ENCODE measurements at regions not wholly inside any gene's neighbourhood (a gene's known extent, or its start where the extent isn't known, plus 50 kb on each side); places are given as distances from the start of the nearest gene placed in this dataset.
A peak's percentile ranks its signal among the peaks of the same experiment; 100 is the strongest.

DNA sequence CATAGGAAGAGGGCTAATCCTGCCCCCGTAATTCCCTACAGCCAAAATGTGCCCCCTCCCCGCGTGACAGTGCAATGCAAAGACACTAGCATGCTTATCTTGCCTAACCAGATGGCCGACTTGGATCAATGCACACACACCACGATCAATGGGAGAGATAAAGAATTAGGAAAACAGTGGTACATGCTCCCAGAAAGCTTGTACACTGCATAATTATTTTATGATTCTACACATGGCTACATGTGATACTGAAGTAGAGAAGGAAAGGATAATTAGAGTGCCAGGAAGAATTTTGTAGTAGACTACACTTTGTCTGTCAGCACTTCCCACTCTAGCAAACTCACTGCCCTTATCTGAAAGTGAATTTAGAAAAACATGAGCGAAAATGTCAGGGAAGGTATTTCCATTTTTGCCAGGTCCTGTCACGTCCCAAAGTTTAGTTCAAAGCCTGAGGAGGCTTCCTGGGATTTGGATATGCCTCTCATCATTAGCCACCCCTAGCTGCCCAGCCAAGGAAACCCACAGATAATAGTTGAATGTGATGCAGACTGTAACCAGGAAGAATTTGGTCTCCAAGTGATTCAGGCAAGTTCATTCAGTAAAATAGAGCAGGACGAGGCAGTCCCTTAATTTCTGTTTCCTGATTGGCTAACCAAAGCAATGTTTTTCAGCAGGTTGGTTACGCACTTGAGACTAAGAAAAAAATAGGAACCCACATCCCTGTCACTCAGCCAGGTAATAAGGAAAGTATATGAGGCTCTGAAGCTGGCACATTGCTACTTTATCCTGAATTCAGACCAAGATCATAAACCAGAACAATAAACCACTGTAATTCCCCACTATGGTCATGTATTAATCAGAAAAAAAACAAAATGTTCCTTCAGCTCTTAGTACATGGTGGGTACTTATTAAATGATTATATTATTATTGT lies 199.6 kb upstream of the OTX2 start (continued):
- TF ChIP-seq, protein P1, sequence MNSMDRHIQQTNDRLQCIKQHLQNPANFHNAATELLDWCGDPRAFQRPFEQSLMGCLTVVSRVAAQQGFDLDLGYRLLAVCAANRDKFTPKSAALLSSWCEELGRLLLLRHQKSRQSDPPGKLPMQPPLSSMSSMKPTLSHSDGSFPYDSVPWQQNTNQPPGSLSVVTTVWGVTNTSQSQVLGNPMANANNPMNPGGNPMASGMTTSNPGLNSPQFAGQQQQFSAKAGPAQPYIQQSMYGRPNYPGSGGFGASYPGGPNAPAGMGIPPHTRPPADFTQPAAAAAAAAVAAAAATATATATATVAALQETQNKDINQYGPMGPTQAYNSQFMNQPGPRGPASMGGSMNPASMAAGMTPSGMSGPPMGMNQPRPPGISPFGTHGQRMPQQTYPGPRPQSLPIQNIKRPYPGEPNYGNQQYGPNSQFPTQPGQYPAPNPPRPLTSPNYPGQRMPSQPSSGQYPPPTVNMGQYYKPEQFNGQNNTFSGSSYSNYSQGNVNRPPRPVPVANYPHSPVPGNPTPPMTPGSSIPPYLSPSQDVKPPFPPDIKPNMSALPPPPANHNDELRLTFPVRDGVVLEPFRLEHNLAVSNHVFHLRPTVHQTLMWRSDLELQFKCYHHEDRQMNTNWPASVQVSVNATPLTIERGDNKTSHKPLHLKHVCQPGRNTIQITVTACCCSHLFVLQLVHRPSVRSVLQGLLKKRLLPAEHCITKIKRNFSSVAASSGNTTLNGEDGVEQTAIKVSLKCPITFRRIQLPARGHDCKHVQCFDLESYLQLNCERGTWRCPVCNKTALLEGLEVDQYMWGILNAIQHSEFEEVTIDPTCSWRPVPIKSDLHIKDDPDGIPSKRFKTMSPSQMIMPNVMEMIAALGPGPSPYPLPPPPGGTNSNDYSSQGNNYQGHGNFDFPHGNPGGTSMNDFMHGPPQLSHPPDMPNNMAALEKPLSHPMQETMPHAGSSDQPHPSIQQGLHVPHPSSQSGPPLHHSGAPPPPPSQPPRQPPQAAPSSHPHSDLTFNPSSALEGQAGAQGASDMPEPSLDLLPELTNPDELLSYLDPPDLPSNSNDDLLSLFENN (IDR thresholded peaks at IDR 0.05; ENCODE audit: low read depth in 2 of 2, low read length in 2 of 2), result peak in 1 of 2 experiments; percentile 85; a peak in 2 of 4 replicates
- TF ChIP-seq POLR2B (IDR thresholded peaks at IDR 0.05; ENCODE audit: low read depth, partially characterized antibody) (peak; percentile 33), KLF16 (IDR thresholded peaks at IDR 0.05) (peak; percentile 82), KDM1A (IDR thresholded peaks at IDR 0.05) (peak; percentile 57 to 97; a peak in 3 of 4 replicates), MAFK (IDR thresholded peaks at IDR 0.05; ENCODE audit: low read length) (peak; percentile 48), SMAD1 (IDR thresholded peaks at IDR 0.05; ENCODE audit: low read depth, low read length, partially characterized antibody) (no peak), FOXJ3 (CRISPR knock-in tag; IDR thresholded peaks at IDR 0.05) (no peak), SMARCC2 (IDR thresholded peaks at IDR 0.05; ENCODE audit: low read depth) (peak; percentile 94), PML (IDR thresholded peaks at IDR 0.05; ENCODE audit: low read length) (peak; percentile 84), CC2D1A (IDR thresholded peaks at IDR 0.05) (peak; percentile 32; the same call in 1 of the 2 replicates), SUPT5H (IDR thresholded peaks at IDR 0.05) (peak; percentile 49; the same call in 1 of the 2 replicates), RB1 (IDR thresholded peaks at IDR 0.05; ENCODE audit: low read depth) (0 out of 2 replicates have a peak, but pooled peaks have one; percentile 14), POLR2A (conservative IDR thresholded peaks at IDR 0.05) (peak; percentile 80), MXI1 (IDR thresholded peaks at IDR 0.05; ENCODE audit: low read depth, low read length) (peak; percentile 43; the same call in 1 of the 2 replicates), TCF3 (CRISPR knock-in tag; IDR thresholded peaks at IDR 0.05) (peak; percentile 92), CCNT2 (IDR thresholded peaks at IDR 0.05; ENCODE audit: borderline replicate concordance, extremely low read depth, insufficient read length, low read depth, low read length) (peak; percentile 49), MBD2 (IDR thresholded peaks at IDR 0.05; ENCODE audit: borderline replicate concordance, low read depth) (peak; percentile 61; the same call in 1 of the 2 replicates)
- TF ChIP-seq, protein P2, sequence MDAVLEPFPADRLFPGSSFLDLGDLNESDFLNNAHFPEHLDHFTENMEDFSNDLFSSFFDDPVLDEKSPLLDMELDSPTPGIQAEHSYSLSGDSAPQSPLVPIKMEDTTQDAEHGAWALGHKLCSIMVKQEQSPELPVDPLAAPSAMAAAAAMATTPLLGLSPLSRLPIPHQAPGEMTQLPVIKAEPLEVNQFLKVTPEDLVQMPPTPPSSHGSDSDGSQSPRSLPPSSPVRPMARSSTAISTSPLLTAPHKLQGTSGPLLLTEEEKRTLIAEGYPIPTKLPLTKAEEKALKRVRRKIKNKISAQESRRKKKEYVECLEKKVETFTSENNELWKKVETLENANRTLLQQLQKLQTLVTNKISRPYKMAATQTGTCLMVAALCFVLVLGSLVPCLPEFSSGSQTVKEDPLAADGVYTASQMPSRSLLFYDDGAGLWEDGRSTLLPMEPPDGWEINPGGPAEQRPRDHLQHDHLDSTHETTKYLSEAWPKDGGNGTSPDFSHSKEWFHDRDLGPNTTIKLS (IDR thresholded peaks at IDR 0.05; ENCODE audit: borderline replicate concordance, low read depth), result 0 out of 2 replicates have a peak, but pooled peaks have one; percentile 18
- TF ChIP-seq, protein P3, sequence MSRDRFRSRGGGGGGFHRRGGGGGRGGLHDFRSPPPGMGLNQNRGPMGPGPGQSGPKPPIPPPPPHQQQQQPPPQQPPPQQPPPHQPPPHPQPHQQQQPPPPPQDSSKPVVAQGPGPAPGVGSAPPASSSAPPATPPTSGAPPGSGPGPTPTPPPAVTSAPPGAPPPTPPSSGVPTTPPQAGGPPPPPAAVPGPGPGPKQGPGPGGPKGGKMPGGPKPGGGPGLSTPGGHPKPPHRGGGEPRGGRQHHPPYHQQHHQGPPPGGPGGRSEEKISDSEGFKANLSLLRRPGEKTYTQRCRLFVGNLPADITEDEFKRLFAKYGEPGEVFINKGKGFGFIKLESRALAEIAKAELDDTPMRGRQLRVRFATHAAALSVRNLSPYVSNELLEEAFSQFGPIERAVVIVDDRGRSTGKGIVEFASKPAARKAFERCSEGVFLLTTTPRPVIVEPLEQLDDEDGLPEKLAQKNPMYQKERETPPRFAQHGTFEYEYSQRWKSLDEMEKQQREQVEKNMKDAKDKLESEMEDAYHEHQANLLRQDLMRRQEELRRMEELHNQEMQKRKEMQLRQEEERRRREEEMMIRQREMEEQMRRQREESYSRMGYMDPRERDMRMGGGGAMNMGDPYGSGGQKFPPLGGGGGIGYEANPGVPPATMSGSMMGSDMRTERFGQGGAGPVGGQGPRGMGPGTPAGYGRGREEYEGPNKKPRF (IDR thresholded peaks at IDR 0.05; ENCODE audit: low read depth, low read length), result no peak
- TF ChIP-seq, protein P4, sequence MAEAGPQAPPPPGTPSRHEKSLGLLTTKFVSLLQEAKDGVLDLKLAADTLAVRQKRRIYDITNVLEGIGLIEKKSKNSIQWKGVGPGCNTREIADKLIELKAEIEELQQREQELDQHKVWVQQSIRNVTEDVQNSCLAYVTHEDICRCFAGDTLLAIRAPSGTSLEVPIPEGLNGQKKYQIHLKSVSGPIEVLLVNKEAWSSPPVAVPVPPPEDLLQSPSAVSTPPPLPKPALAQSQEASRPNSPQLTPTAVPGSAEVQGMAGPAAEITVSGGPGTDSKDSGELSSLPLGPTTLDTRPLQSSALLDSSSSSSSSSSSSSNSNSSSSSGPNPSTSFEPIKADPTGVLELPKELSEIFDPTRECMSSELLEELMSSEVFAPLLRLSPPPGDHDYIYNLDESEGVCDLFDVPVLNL (CRISPR knock-in tag; IDR thresholded peaks at IDR 0.05; ENCODE audit: low read depth), result no peak

All from K562 (cell line).